HepG2 (cell line): ENCODE measurements at regions not wholly inside any gene's neighbourhood (a gene's known extent, or its start where the extent isn't known, plus 50 kb on each side); places are given as distances from the start of the nearest gene placed in this dataset.

ENCODE experiments used
- ATAC-seq: fragments of 200-7000 bp; cut with Tn5 transposase; 3 replicates; pipeline ENCODE4 v1.9.1; 2020; ENCODE audit warnings: mild to moderate bottlenecking, moderate library complexity
- BruUV-seq: library from RNA; stranded (reverse); fragments of 400-500 nt; replicated peaks from 2 replicates; lab custom pipeline; 2021; lab: Mats Ljungman, UMichigan
- CTCF ChIA-PET: fragments of 300-600 bp; formaldehyde crosslinking; extraction: SDS; loops from one replicate; lab custom pipeline; 2021; ENCODE audit warnings: low total read pairs, inconsistent platforms, low intra/inter-chr PET ratio; lab: Yijun Ruan, JAX
- POLR2A ChIA-PET: fragments of 350-600 bp; sonication (Branson Sonifier 250); formaldehyde crosslinking; loops from one replicate; lab custom pipeline; 2020; ENCODE audit warnings: antibody characterized with exemption, inconsistent platforms; lab: Yijun Ruan, JAX
- DNase-seq: peaks from one replicate; pipeline ENCODE4 v3.0.0-alpha.2; 2015; ENCODE audit warnings: low spot score
- FAIRE-seq: peaks from 3 replicates; lab custom pipeline; 2011; peaks lifted over from hg19 to GRCh38; lab: Jason Lieb, UNC
- H2AFZ ChIP-seq: one replicate; pipeline ENCODE4 v1.6.1; 2011; ENCODE audit warnings: low read length, inconsistent platforms
- H3K27ac ChIP-seq: fragments of 300-600 bp; 3 replicates; pipeline ENCODE4 v1.8.0; 2011; ENCODE audit warnings: mixed run types, mild to moderate bottlenecking, mixed read lengths, low read length, inconsistent platforms; ENCODE audit not compliant: insufficient read depth; ENCODE audit errors: extremely low read length
- H3K27me3 ChIP-seq, 2 experiments: fragments of 200-600 bp in 1 of 2; 2 replicates in 1 of 2; 3 replicates in 1 of 2; pipeline versions ENCODE4 v1.6.0 to v1.8.0; 2011; ENCODE audit warnings: low read length in 2 of 2, mild to moderate bottlenecking in 2 of 2, moderate library complexity in 2 of 2, inconsistent platforms in 1 of 2; ENCODE audit not compliant: insufficient read depth in 2 of 2, control insufficient read depth in 1 of 2
- H3K36me3 ChIP-seq, 2 experiments: fragments of 200-600 bp in 1 of 2; replicated peaks in 1 of 2; 2 replicates in 1 of 2; 3 replicates in 1 of 2; pipeline versions ENCODE4 v1.5.1 to v1.8.0; 2011; ENCODE audit warnings: low read length in 2 of 2, inconsistent platforms in 1 of 2; ENCODE audit not compliant: insufficient read depth in 2 of 2, control insufficient read depth in 1 of 2
- H3K4me1 ChIP-seq: 2 replicates; pipeline ENCODE4 v1.5.1; 2012; ENCODE audit warnings: low read length, inconsistent platforms; ENCODE audit not compliant: insufficient read depth
- H3K4me2 ChIP-seq: 2 replicates; pipeline ENCODE4 v1.6.0; 2011; ENCODE audit warnings: low read depth, low read length, inconsistent platforms
- H3K4me3 ChIP-seq, 3 experiments: fragments of 200-600 bp in 1 of 3; sonication (generic), shearing (Covaris generic) in 1 of 3; replicated peaks in 1 of 3; 2 replicates each; pipeline ENCODE4 v1.5.1; 2011 to 2016; ENCODE audit warnings: low read length in 3 of 3, inconsistent platforms in 2 of 3, low read depth in 2 of 3, mild to moderate bottlenecking in 2 of 3, control low read depth in 1 of 3, mixed read lengths in 1 of 3; ENCODE audit not compliant: insufficient read depth in 1 of 3
- H3K79me2 ChIP-seq: one replicate; pipeline ENCODE4 v1.6.1; 2011; ENCODE audit warnings: low read length, inconsistent platforms; ENCODE audit not compliant: insufficient read depth
- H3K9ac ChIP-seq: 2 replicates; pipeline ENCODE4 v1.6.0; 2011; ENCODE audit warnings: mild to moderate bottlenecking, low read depth, low read length, inconsistent platforms; ENCODE audit not compliant: insufficient read depth
- H3K9me3 ChIP-seq: 2 replicates; pipeline ENCODE4 v1.5.1; 2012; ENCODE audit warnings: mild to moderate bottlenecking, low read length
- H4K20me1 ChIP-seq: 2 replicates; pipeline ENCODE4 v1.6.0; 2011; ENCODE audit warnings: inconsistent platforms, mild to moderate bottlenecking, low read length, moderate library complexity; ENCODE audit not compliant: insufficient read depth
- HCFC1 ChIP-seq: fragments of 150-350 bp; IDR thresholded peaks from 2 replicates; pipeline ENCODE4 v1.6.1; 2014; ENCODE audit warnings: low read depth, low read length
- ZNF124 ChIP-seq: sonication (generic); formaldehyde crosslinking; IDR thresholded peaks from 2 replicates; pipeline ENCODE4 v1.4.0; 2020; ENCODE audit warnings: missing genetic modification reagents
- ZNF234 ChIP-seq: sonication (generic); formaldehyde crosslinking; conservative IDR thresholded peaks from 2 replicates; pipeline ENCODE4 v1.5.1; 2020; ENCODE audit warnings: mild to moderate bottlenecking, missing genetic modification reagents
- ZNF609 ChIP-seq: sonication (generic); formaldehyde crosslinking; IDR thresholded peaks from 2 replicates; pipeline ENCODE4 v1.4.0; 2020; ENCODE audit warnings: mild to moderate bottlenecking, missing genetic modification reagents, borderline replicate concordance
- WGBS: methylation state at CpG from one replicate; pipeline ENCODE4 v1.1.6; 2017; ENCODE audit warnings: low lambda C conversion rate; 5-methylcytosine and 5-hydroxymethylcytosine counted together
- in situ Hi-C: cut with HindIII; loops from 2 replicates; pipeline ENCODE4 v1.10.0; 2017; ENCODE audit warnings: low pct_unique_long_range_greater_than_20kb; ENCODE audit not compliant: extremely low pct_ligation_motif_present
- intact Hi-C: fragments of 100-400 bp; cut with micrococcal nuclease; formaldehyde crosslinking; loops from one replicate; pipeline ENCODE4 v1.10.0; 2022; ENCODE audit not compliant: unreplicated experiment
- TF ChIP-seq, protein P1 (sequence below): IDR thresholded peaks from 2 replicates; pipeline ENCODE4 v1.6.1; 2016; ENCODE audit warnings: missing genetic modification reagents, missing compliant biosample characterization

- H3K4me3 ChIP-seq = no peak overlapping the region
- no peaks in the 10 kb centered on the region for H3K9me3 ChIP-seq
- ChIA-PET CTCF (no interaction called here), POLR2A (no interaction called here)
- ATAC-seq = no peak
- H3K27ac ChIP-seq = no peak overlapping the region
- H2AFZ ChIP-seq = no peak overlapping the region
- no peak overlapping the region for H3K9ac ChIP-seq
- intact Hi-C loops (no loop called here), in situ Hi-C loops (no loop called here)
- no peaks in the 10 kb centered on the region for H3K4me1 ChIP-seq
- DNase-seq = no peak
- 0% methylated on average over 1 of the region's 1 CpG for WGBS
- TF ChIP-seq, protein P1, sequence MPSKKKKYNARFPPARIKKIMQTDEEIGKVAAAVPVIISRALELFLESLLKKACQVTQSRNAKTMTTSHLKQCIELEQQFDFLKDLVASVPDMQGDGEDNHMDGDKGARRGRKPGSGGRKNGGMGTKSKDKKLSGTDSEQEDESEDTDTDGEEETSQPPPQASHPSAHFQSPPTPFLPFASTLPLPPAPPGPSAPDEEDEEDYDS (CRISPR knock-in tag) = no peak
- TF ChIP-seq ZNF234 = no peak
- TF ChIP-seq HCFC1 = no peak
- TF ChIP-seq ZNF124 (CRISPR knock-in tag) = no peak
- TF ChIP-seq ZNF609 = no peak
- FAIRE-seq = no peak
- H3K27me3 ChIP-seq = no peaks in the 10 kb centered on the region
- H3K36me3 ChIP-seq = no peaks in the 10 kb centered on the region
- H3K79me2 ChIP-seq = no peaks in the 10 kb centered on the region
- no TSS peak for BruUV-seq
- H4K20me1 ChIP-seq = no peaks in the 10 kb centered on the region
- no peak overlapping the region for H3K4me2 ChIP-seq
Measured at GRCh38 chr2:143877876-143878530, 641.9 kb downstream of the ZEB2 start.
